NK-92 treated with Interleukin-12 subunit alpha and Interleukin-12 subunit beta, amount 100 ng/mL, for 24 hours (cell line): ENCODE measurements at regions not wholly inside any gene's neighbourhood (a gene's known extent, or its start where the extent isn't known, plus 50 kb on each side); places are given as distances from the start of the nearest gene placed in this dataset.

ENCODE experiments used
- DNase-seq: peaks from one replicate; lab custom pipeline; 2025; lab: John Stamatoyannopoulos, UW

- no peak for DNase-seq
Observed at GRCh38 chr14:84003346-84003745, 1526.6 kb upstream of the FLRT2 start.

- no peak for DNase-seq
Observed at GRCh38 chr14:84006643-84007155, 1523.2 kb upstream of the FLRT2 start.

- DNase-seq, result no peak
Observed at GRCh38 chr14:84013424-84013823, 1516.5 kb upstream of the FLRT2 start.

GRCh38 chr14:84017495-84017894 lies 1512.4 kb upstream of the FLRT2 start:
- DNase-seq, result no peak

GRCh38 chr14:84021433-84021832 lies 1508.5 kb upstream of the FLRT2 start:
- DNase-seq, result no peak

GRCh38 chr14:84024231-84024820 lies 1505.6 kb upstream of the FLRT2 start:
- DNase-seq, result no peak

- DNase-seq, result no peak
Observed at GRCh38 chr14:84025106-84026012, 1504.6 kb upstream of the FLRT2 start.

- DNase-seq, result no peak
Observed at GRCh38 chr14:84027351-84027750, 1502.6 kb upstream of the FLRT2 start.

- no peak for DNase-seq
Observed at GRCh38 chr14:84028080-84028604, 1501.8 kb upstream of the FLRT2 start.

GRCh38 chr14:84029246-84029645 lies 1500.7 kb upstream of the FLRT2 start:
- DNase-seq, result no peak

- no peak for DNase-seq
Observed at GRCh38 chr14:84029720-84030119, 1500.2 kb upstream of the FLRT2 start.

- DNase-seq, result peak; percentile 18
Observed at GRCh38 chr14:84036840-84037239, 1493.1 kb upstream of the FLRT2 start.

- no peak for DNase-seq
Observed at GRCh38 chr14:84037593-84037992, 1492.4 kb upstream of the FLRT2 start.

- DNase-seq, result no peak
Observed at GRCh38 chr14:84040101-84040500, 1489.8 kb upstream of the FLRT2 start.

GRCh38 chr14:84041421-84041820 lies 1488.5 kb upstream of the FLRT2 start:
- no peak for DNase-seq

- DNase-seq, result no peak
Observed at GRCh38 chr14:84042992-84043391, 1487.0 kb upstream of the FLRT2 start.

GRCh38 chr14:84064316-84065125 lies 1465.4 kb upstream of the FLRT2 start:
- no peak for DNase-seq

- DNase-seq, result no peak
Observed at GRCh38 chr14:84065811-84066210, 1464.1 kb upstream of the FLRT2 start.

GRCh38 chr14:84068288-84068687 lies 1461.7 kb upstream of the FLRT2 start:
- no peak for DNase-seq

GRCh38 chr14:84071061-84071460 lies 1458.9 kb upstream of the FLRT2 start:
- DNase-seq, result no peak

- DNase-seq, result no peak
Observed at GRCh38 chr14:84074626-84075025, 1455.3 kb upstream of the FLRT2 start.

GRCh38 chr14:84080944-84081343 lies 1449.0 kb upstream of the FLRT2 start:
- DNase-seq, result no peak
